Stimulated activated naive CD4-positive, alpha-beta T cell treated with Interleukin-2 at 50 U/mL for 16 hours (primary cell): ENCODE measurements at regions not wholly inside any gene's neighbourhood (a gene's known extent, or its start where the extent isn't known, plus 50 kb on each side); places are given as distances from the start of the nearest gene placed in this dataset.

Source experiments
- DNase-seq: peaks from one replicate; lab custom pipeline; 2025; lab: John Stamatoyannopoulos, UW

DNA sequence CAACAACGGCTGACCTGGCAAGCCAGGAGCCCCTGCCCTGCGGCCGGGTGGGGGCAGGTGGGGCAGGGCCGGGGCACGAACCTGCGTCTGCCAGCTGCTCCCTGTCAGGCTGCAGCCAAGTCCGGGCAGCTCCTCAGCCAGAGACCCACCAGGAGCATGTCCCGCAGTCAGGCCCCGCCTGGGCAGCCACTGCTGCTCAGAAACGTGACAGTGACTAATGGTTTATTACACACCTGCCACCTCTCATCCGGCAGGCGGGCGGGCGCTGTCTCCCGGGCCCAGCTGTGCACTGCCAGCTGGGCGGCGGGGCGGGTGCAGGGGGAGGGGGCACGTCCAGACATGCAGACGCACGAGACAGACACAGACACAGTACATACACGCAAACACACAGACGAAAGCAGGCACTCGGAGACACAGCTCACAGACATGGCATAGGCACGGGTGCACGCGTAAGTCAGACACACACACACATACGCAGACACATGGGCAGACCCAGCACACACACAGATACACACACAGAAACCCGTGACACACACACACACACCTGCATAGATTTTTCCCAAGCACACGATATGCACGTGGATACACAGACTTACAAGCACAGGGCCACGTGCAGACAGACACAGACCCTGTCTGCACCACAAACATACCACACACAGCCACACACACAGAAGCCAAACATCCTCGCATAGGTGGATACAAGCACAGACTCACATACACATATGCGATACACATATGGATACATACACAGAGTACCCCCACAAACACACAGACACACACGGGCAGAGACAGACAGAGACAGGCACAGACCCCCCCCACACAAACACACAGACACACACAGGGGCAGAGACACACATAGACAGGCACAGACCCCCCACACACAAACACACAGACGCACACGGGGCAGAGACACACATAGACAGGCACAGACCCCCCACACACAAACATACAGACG lies 248.3 kb upstream of the CIBAR2 start:
- no peak for DNase-seq

DNA sequence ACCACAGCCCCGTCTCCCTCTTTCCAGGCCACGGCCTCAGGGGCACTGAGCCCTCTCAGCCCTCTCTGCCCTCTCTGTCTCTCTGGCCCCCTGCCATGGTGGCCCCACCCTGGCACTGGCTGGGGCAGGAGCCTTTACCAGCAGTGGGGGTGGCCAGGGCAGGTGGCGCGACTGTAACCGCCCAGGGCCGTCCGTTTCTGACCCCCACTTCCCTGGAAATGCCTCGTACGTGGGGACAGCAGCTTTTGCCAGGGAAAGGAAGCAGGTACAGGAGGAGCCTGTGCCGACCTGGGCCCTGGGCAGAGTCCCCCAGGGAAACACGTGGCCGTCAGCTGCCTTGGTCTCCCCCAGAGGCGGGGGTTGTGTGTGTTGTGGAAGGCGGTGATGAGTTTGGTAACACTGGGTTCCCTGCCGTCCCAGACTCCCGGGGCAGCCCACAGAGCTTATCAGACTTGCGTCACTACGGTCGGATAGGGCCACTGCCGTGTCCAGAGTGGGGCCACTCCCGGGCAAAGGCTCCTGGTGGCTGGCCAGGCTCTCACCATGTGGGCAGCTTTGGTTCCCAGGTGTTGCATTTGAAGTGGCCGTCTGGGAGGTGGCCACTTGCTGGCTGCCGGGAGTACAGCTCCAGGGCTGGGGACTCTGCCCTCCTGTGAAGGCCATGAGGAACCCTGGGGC lies 249.3 kb upstream of the CIBAR2 start:
- no peak for DNase-seq

DNA sequence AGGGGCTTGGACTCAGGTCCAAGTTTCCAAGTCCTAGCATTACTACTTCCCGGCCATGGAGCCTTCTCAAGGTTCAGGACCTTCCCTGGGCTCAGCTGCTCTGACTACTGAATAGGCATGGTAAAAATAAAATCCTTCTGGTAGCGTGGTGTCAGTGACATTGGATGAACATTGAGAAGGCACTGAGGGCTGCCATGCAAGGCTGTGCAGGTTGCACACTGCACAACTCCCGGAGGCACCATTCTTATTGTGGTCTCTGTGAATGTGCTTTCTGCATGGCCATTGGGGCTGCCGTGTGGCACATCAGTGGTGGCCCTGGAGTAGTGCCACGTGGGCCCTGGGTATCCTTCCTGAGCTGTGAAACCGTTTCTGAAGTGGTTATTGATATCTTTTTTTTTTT lies 250.2 kb upstream of the CIBAR2 start:
- DNase-seq, result no peak

DNA sequence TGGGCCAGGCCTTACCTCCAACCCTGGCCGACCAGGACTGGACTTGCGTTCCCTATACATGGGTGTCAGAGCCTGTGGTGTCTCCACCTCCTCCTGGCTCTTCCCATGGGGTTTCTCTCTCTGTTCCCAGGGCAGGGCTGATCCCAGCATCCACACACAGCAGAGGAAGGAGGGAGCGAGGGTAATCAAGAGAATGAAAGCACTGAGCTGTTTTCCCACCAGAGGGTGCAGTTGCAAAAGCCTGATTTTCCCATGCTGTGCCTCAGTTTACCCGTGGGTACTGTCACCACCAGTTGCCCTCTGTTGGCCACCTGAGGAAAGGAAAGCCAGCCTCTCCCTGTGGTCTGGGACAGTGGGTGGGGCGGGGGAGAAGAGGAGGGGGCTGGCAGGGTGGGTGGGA lies 249.7 kb upstream of the GSE1 start:
- no peak for DNase-seq

DNA sequence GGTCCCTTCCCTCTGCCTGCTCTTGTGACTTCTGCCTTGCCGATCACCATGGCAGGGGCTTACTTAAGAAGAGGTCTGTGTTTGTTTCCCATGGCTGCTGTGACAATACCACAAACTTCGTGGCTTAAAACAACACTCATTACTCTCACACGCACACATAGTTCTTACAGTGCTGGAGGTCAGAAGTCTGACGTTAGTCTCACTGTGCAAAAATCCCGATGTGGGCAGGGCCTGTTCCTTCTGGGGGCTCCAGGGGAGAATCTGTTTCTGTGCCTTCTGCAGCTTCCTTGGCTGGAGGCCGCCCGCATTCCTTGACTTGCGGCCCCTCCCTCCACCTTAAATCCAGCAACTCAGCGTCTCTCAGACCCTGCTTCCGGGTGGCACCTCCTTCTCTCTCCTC lies 249.2 kb upstream of the GSE1 start:
- DNase-seq, result no peak

DNA sequence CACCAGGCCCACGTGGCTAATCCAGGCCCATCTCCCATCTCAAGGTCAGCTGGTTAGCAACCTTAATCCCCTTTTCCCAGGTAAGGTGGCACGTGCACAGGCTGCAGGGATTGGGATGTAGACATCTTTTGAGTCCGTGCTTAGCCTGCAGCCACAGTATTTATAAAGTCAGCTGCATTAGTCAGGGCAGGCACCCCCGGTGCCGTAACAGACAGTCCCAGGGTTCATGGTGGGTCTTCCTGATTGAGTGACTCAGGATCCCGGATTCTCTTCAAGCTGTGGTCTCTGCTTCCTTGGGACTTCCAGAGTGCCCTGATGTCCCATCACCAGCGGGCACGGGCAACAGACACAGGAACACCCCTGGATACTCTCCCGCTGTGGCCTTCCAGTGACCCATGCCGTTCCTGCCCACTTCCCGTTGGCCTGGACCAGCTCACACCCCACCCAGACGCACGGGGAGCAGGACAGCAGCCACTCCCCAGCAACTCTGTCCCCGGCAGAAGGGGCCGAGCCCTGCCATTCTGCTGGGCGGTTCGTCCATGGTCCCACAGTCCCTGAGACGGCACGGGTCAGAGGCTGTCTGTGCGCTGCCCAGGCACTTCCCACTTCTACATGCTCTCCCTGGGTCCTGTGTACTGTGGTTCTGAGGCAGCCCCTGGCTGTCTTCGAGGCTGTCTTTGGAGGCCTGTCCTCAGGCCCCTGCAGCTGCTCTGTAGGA lies 248.6 kb upstream of the GSE1 start:
- no peak for DNase-seq

DNA sequence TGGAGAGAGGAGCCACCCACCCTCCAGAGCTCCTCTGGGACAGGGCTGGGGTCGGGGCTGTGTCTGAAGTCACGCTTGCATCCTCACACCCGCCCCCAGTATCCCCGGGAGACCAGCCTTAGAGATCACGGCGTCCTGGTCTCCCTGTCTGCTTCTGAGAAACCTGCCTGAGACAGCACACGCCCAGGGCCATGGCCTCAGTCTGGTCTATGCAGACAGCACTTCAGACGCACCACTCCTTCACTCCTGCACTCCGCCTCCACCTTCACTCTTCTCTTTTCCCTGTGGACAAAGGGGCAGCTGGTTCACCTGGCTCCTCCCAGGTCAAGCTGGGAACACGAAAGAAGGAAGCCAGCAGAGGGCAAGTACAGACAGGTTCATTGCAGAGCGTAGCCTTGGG lies 248.0 kb upstream of the GSE1 start:
- DNase-seq, result no peak

DNA sequence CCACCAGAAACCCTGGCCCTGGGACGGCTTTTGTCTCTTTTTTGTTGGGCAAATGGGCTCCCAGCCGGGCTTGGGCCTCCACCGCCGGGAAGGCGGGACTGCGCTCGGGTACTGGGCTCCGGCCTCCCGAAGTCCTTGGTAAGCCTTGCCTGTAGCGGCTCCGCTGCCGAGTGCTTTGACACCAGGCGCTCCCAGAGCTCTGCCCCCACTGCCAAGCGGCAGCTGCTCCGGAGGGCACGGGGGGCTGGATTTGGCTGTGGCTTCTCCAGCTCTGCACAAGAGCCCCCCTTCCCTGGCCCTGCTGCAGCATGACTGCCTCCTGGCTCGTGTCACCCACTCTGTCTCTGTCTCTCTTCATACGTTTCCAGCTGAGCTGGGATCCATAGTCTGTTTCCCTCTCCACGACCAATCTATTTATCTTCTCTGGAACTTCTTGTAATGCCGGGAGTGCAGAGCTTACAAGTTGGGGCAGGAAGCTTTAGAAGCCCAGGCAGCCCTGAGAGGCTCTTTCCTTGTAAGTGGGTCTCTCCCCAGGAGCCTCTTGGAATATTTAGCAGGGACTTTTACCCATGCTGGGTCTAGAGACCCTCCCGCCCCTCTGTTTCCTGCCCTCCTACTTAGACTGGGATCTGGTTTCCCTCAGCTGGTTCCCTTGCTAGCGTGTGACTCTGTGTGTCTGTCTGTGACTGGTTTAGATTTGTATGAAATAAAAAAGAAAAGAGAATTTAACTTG lies 246.9 kb upstream of the GSE1 start:
- no peak for DNase-seq

DNA sequence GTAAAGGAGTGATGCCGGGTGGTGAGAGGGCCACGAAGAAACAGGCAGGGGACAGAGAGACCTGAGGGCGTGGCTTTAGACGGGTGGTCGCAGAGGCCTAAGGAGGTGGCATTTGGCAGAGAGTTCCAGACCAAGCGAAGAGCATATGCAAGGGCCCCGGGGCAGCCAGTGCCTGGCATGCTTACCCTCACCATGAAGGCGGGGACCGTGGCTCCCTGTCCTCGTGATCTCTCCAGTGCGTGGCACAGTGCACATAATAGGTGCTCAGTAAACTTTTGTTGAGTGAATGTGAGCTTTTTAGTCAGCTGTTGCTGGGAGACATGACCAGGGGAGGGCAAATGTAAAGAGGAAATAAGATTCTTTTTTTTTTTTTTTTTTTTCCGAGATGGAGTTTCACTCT lies 245.6 kb upstream of the GSE1 start:
- no peak for DNase-seq

DNA sequence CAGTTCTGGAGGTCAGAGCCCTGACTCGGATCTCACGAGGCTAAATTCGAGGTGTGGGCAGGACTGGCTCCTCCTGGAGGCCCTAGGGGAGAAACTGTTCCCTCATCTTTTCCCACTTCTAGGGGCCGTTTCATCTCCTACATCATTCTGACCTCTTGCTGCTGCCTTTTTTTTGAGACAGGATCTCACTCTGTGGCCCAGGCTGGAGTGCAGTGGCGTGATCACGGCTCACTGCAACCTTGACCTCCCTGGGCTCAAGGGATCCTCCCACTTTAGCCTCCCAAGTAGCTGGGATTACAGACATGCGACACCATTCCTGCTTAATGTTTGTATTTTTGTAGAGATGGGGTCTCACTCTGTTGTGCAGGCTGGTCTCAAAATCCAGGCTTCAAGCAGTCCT lies 244.1 kb upstream of the GSE1 start:
- DNase-seq, result no peak

DNA sequence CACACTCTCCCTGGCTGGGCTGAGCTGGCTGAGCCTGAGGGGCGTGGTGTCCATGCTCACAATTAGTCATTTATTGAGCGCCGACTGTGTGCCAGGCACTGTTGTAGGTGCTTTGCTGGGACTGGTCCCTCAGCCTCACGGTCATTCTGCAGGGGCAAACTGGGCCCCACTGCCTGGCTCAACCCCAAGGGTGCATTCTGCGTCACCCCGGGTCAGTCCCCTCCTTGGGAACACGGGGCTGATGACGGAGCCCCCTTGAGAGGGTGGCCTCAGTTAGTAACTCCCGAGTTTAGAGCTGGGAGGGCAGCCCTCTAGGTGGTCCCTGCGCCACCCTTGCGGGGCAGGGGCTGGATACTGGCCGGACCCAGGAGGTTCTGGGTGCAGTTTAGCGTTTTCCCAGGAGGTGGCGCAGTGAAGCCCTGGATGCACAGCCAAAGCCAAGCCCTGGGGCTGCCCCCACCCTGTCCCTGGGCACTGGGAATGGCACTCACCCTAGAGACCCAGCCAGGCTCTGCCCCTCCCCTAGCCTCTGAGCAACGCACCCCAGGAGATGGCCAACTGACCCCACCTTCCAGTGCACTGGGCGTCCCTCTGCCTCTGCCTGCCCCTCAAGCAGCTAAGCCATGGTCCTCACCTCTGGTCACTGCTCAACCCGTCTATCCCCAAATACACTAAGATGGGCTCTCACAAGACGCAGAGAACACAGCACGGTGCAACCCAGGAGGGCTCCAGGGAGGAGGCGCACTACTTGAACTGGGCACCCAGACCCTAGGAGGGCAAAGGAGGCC lies 243.2 kb upstream of the GSE1 start:
- DNase-seq, result peak; percentile 3

DNA sequence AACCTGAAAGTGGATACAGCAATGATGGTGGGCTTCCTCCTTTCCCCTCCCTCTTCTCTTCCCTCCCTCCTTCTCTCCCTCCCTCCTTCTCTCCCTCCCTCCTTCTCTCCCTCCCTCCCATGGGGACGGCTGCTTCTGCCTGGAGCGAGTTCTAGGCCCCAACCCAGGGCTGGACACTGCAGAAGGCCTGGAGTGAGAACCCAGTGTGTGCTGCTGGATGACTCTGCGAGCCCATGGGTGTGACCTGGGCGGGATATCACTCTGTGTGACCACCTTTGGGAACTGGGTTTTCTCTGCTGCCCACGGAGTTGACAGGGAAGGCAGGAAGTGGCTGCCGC lies 242.6 kb upstream of the GSE1 start:
- DNase-seq, result no peak

DNA sequence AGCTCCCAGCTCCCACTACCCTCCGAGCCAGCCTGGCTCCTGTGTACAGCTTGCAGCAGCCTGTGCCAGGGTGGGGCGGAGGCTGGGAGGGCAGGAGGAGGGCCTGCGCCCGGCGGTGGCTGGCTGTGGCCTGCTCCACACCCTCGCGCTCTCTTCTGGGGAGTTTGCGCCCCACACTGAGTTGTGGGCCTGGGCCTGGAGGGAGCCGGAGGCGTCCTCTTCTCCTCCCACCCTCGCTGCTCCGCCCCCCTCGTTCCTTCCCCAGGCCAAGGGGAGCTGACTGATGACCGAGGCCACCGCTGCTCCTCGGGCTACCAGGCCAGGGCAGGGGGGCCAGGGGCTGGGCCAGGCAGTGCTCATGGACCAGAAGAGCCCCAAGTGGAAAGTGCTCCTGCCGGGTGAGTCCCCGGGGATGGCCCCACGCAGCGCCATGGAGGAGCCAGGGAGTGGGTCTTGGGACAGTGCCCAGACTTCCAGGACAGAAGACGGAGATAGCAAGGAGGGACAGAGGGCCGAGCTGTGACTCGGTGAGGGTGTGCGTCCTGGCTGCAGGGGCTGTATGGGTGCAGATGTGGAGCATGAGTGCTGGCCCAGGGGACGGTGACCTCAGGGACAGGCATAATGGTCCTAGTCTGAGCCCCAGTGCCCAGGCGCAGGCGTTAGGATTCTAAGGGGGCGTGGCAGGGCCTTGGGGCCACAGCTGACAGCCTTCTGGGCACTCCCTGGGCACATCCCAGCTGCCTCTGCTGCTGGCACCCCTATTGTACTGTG lies 242.1 kb upstream of the GSE1 start:
- DNase-seq, result no peak

DNA sequence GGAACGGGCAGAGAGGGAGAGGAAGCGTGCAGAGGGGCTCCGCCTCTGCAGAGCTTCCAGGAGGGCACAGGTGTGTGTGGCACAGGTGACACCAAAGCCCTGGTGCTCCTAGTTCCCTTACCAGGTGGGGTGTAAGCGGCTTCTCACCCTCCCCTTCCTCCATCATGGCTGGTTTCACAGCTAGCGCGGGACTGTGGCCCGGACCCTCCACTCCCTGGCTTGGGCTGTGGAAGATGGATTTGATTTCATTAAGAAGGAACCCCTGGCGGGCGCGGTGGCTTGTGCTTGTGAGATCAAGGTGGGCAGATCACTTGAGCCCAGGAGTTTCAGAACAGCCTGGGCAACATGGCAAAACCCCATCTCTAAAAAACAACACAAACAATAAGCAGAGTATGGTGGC lies 241.2 kb upstream of the GSE1 start:
- DNase-seq, result no peak

DNA sequence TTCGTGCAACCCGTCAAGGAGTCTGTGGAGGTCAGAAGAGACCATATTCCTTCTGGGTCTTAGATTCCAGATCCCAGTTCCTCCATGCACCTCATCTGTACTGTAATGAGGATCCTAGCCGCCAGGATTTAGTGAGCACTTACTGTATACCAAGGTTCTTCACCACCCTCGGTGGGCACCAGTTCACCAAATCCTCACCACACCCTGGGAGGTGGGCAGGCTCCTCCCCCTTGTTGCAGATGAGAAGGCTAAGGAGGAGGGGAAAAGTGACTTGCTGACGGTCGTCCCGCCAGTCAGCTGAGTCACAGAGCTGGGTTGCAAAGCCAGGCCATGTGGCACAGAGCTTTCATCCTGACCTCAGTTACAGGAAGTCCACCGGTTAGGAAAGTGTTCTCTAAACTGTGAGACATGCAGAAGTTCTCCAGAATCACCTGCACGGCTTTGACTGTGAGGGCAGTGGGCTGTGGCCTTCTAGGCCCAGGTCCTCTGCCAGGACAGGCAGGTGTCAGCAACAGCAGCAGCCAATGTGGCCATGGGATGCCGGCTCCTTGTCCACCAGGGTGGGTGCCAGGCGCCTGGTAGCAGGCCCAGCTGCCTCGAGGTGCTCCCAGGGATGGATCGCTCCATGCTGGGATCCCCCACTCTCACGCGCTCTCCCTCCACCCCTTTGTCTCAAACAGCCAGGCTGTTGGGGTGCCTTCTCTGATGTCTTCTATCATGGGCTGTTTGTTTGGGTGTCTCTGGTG lies 240.3 kb upstream of the GSE1 start:
- DNase-seq, result no peak

DNA sequence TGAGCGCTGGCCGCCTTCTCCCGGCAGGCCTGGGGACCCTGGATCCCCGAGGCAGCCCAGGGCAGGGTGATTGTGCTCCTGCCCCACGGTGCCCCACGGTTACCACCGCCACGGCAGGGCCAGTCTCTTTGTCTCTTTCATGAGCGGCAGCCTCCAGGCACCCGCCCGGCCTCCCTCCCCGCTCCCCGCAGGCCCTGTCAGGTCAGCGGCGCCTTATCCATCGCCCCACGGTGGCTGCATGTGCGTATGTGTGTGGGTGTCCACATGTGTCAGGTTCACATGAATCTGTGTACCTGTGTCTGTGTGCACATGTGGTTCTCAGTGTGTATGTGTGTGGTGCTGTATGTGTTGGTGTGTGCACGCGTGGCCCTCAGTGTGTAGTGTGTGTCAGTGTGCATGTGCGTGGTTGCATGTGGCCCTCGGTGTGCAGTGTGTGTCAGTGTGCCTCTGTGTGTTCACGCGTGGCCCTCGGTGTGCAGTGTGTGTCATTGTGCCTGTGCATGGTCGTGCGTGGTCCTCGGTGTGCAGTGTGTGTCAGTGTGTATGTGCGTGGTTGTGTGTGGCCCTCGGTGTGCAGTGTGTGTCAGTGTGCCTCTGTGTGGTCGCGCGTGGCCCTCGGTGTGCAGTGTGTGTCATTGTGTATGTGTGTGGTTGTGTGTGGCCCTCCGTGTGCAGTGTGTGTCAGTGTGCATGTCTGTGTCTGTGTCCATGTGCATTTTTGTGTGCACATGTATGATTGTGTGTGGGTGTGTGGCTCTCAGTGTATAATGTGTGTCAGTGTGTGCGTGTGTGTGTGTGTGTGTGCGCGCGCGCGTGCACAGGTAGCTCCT lies 239.2 kb upstream of the GSE1 start:
- no peak for DNase-seq

DNA sequence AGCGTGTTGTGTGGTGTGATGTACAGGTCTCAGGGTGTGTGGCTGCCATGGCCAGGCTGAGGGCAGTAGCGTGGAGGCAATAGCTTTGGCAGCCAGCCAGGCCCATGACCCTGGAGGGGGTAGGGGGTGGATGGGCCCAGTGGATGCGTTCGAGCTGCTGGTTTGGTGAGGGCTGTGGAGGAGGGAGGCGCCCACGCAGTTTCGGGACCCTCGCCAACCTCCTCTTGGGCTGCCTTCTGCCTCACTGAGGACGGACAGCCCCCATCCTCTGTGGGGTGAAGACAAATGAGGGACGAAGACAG lies 238.6 kb upstream of the GSE1 start:
- DNase-seq, result no peak

DNA sequence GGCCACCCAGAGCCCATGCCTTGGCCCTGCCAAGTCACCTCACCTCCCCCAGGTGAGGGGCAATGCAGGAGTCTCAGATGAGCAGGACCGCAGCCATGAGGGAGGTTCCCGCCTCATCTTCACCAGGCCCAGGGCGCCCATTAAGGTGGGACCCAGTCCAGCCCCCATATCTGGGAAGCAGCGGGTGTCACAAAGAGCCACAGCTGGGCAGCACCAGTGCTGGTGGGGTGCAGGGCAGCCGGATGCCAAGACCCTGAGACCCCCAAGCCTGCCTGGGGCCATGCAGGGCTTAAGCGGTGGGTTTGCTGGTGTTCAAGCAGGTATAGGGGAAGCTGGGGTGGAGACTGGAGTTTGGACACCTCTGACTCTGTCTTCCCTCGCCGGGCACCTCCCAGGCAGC lies 237.8 kb upstream of the GSE1 start:
- DNase-seq, result no peak
